IMR-90 (cell line): ENCODE measurements at regions not wholly inside any gene's neighbourhood (a gene's known extent, or its start where the extent isn't known, plus 50 kb on each side); places are given as distances from the start of the nearest gene placed in this dataset.

Experiments used
- ATAC-seq: fragments of 200-7000 bp; cut with Tn5 transposase; 2 replicates; pipeline ENCODE4 v1.9.1; 2020; ENCODE audit warnings: low read depth, mild to moderate bottlenecking, moderate library complexity
- BruUV-seq: library from RNA; stranded (reverse); fragments of 400-500 nt; replicated peaks from 2 replicates; lab custom pipeline; 2021; lab: Mats Ljungman, UMichigan
- CTCF ChIA-PET: fragments of 300-600 bp; formaldehyde crosslinking; extraction: SDS; loops from one replicate; lab custom pipeline; 2021; ENCODE audit warnings: antibody characterized with exemption; lab: Yijun Ruan, JAX
- POLR2A ChIA-PET: fragments of 300-600 bp; sonication (Branson Sonifier 250); formaldehyde crosslinking; loops from one replicate; lab custom pipeline; 2022; ENCODE audit warnings: antibody characterized with exemption; ENCODE audit not compliant: unreplicated experiment; lab: Charles Lee
- DNase-seq: peaks from one replicate; pipeline ENCODE4 v3.0.0; 2013
- H2AFZ ChIP-seq: replicated peaks from 2 replicates; pipeline ENCODE3; 2013; ENCODE audit warnings: low read length, mild to moderate bottlenecking; ENCODE audit not compliant: poor library complexity
- H2AK5ac ChIP-seq: 2 replicates; pipeline ENCODE4 v1.6.1; 2013; ENCODE audit warnings: low read depth, low read length, inconsistent platforms
- H2AK9ac ChIP-seq: replicated peaks from 2 replicates; pipeline ENCODE3; 2013; ENCODE audit warnings: mild to moderate bottlenecking, low read depth, low read length, moderate library complexity; ENCODE audit not compliant: poor library complexity
- H2BK120ac ChIP-seq: 2 replicates; pipeline ENCODE4 v1.6.1; 2013; ENCODE audit warnings: low read depth, low read length, inconsistent platforms
- H2BK15ac ChIP-seq: 3 replicates; pipeline ENCODE4 v1.6.1; 2013; ENCODE audit warnings: low read depth, low read length, inconsistent platforms
- H2BK20ac ChIP-seq: 2 replicates; pipeline ENCODE4 v1.6.1; 2013; ENCODE audit warnings: low read depth, mild to moderate bottlenecking, inconsistent platforms, low read length, moderate library complexity
- H2BK5ac ChIP-seq: 2 replicates; pipeline ENCODE4 v1.6.1; 2013; ENCODE audit warnings: mild to moderate bottlenecking, low read depth, low read length, inconsistent platforms; ENCODE audit not compliant: poor library complexity, severe bottlenecking
- H3K14ac ChIP-seq: replicated peaks from 2 replicates; pipeline ENCODE4 v1.6.1; 2013; ENCODE audit warnings: low read depth, low read length, inconsistent platforms
- H3K18ac ChIP-seq: 2 replicates; pipeline ENCODE4 v1.6.1; 2013; ENCODE audit warnings: low read depth, low read length, control low read depth
- H3K23ac ChIP-seq: 2 replicates; pipeline ENCODE4 v1.6.1; 2013; ENCODE audit warnings: low read depth, low read length, inconsistent platforms
- H3K27ac ChIP-seq: 2 replicates; pipeline ENCODE4 v1.5.1; 2013; ENCODE audit warnings: mild to moderate bottlenecking, control low read depth, low read length; ENCODE audit not compliant: insufficient read depth
- H3K27me3 ChIP-seq: 2 replicates; pipeline ENCODE4 v1.6.1; 2013; ENCODE audit warnings: low read length; ENCODE audit not compliant: control insufficient read depth, insufficient read depth
- H3K36me3 ChIP-seq: 2 replicates; pipeline ENCODE4 v1.6.1; 2013; ENCODE audit warnings: low read length, mixed read lengths; ENCODE audit not compliant: control insufficient read depth, insufficient read depth
- H3K4ac ChIP-seq: 2 replicates; pipeline ENCODE4 v1.6.1; 2013; ENCODE audit warnings: low read depth, low read length, inconsistent platforms
- H3K4me1 ChIP-seq: 2 replicates; pipeline ENCODE4 v1.6.1; 2013; ENCODE audit warnings: low read length, mixed read lengths; ENCODE audit not compliant: control insufficient read depth, insufficient read depth
- H3K4me2 ChIP-seq: 2 replicates; pipeline ENCODE4 v1.6.1; 2013; ENCODE audit warnings: low read depth, mild to moderate bottlenecking, control low read depth, low read length, moderate library complexity
- H3K4me3 ChIP-seq: 2 replicates; pipeline ENCODE4 v1.5.1; 2013; ENCODE audit warnings: low read depth, mild to moderate bottlenecking, control low read depth, low read length, moderate library complexity; ENCODE audit not compliant: insufficient read depth
- H3K56ac ChIP-seq: 2 replicates; pipeline ENCODE4 v1.6.1; 2013; ENCODE audit warnings: low read length, inconsistent platforms; ENCODE audit not compliant: insufficient read depth; ENCODE audit errors: extremely low read depth
- H3K79me1 ChIP-seq, 2 experiments: 2 replicates each; pipeline ENCODE4 v1.6.1; 2013; ENCODE audit warnings: low read length in 2 of 2, inconsistent platforms in 1 of 2, low read depth in 1 of 2
- H3K9ac ChIP-seq: 2 replicates; pipeline ENCODE4 v1.6.1; 2013; ENCODE audit warnings: low read depth, low read length, control low read depth
- H3K9me1 ChIP-seq: 2 replicates; pipeline ENCODE4 v1.6.1; 2013; ENCODE audit warnings: low read length, inconsistent platforms; ENCODE audit not compliant: insufficient read depth
- H3K9me3 ChIP-seq: 2 replicates; pipeline ENCODE4 v1.6.1; 2013; ENCODE audit warnings: low read length; ENCODE audit not compliant: control insufficient read depth, insufficient read depth
- H4K20me1 ChIP-seq: 2 replicates; pipeline ENCODE4 v1.6.1; 2013; ENCODE audit warnings: low read length, inconsistent platforms; ENCODE audit not compliant: insufficient read depth
- H4K5ac ChIP-seq: 2 replicates; pipeline ENCODE4 v1.6.1; 2013; ENCODE audit warnings: mild to moderate bottlenecking, low read depth, low read length, control low read depth
- H4K8ac ChIP-seq, 2 experiments: 2 replicates each; pipeline ENCODE4 v1.6.1; 2013; ENCODE audit warnings: low read depth in 2 of 2, low read length in 2 of 2, control low read depth in 1 of 2, inconsistent platforms in 1 of 2
- H4K91ac ChIP-seq: 2 replicates; pipeline ENCODE4 v1.6.1; 2013; ENCODE audit warnings: low read depth, low read length, inconsistent platforms; ENCODE audit not compliant: insufficient read depth
- CHD1 ChIP-seq: IDR thresholded peaks from 2 replicates; pipeline ENCODE4 v1.6.1; 2012; ENCODE audit warnings: low read depth, low read length, improper control_type of control experiment
- POLR2A ChIP-seq: IDR thresholded peaks from 2 replicates; pipeline ENCODE4 v1.6.1; 2012; ENCODE audit warnings: mild to moderate bottlenecking, low read depth, low read length
- dilution Hi-C: fragments of 300-500 bp; cut with HindIII; formaldehyde crosslinking; loops from one replicate; pipeline ENCODE4 v1.14.3; 2018; ENCODE audit warnings: low sequenced_read_pairs; ENCODE audit not compliant: unreplicated experiment
- in situ Hi-C: fragments of 300-500 bp; cut with MboI; formaldehyde crosslinking; loops from 3 replicates; pipeline ENCODE4 v1.14.3; 2019; ENCODE audit warnings: low sequenced_read_pairs, inconsistent platforms, mixed read lengths
- intact Hi-C: fragments of 100-400 bp; cut with micrococcal nuclease; formaldehyde crosslinking; loops from 2 replicates; pipeline ENCODE4 v1.10.0; 2022

DNA sequence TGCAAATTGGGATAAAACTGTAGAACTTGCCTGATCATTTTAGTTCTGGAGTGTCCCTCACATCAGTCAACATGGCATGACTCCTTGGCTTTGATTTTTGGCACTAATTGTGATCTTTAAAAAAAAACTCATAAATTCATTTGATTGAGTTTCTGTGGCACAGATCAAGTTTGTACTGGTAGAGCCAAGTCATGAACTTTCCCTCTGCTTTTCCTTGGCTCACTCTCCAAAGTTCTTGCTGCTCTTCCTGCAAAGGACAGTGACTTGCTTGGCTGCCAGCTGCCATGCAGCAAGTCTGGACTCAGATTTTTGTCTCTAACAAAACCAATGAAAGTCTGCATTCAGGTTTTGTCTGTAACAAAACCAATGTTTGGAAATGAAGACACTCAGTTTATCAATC is 115.5 kb downstream of the RFX6 start:
- H2AK9ac ChIP-seq: no peak overlapping the region
- no peaks in the 10 kb centered on the region for H3K9me3 ChIP-seq
- H3K79me1 ChIP-seq: no peaks in the 10 kb centered on the region
- H3K4ac ChIP-seq: no peak overlapping the region
- no peak overlapping the region for H3K4me2 ChIP-seq
- no peak overlapping the region for H3K23ac ChIP-seq
- no peak overlapping the region for H4K91ac ChIP-seq
- no peak for DNase-seq
- H3K9me1 ChIP-seq: no peaks in the 10 kb centered on the region
- no peak overlapping the region for H3K56ac ChIP-seq
- in situ Hi-C loops (no loop called here), intact Hi-C loops (no loop called here), dilution Hi-C loops (no loop called here)
- no peak overlapping the region for H2BK15ac ChIP-seq
- no peak overlapping the region for H4K5ac ChIP-seq
- H3K4me3 ChIP-seq: no peak overlapping the region
- H3K4me1 ChIP-seq: no peaks in the 10 kb centered on the region
- H3K27ac ChIP-seq: no peak overlapping the region
- no peak overlapping the region for H2AK5ac ChIP-seq
- H2BK20ac ChIP-seq: no peak overlapping the region
- no peak for ATAC-seq
- H3K18ac ChIP-seq: no peak overlapping the region
- H3K9ac ChIP-seq: no peak overlapping the region
- no TSS peak for BruUV-seq
- POLR2A ChIA-PET: no interaction called here
- no peaks in the 10 kb centered on the region for H3K36me3 ChIP-seq
- no peak overlapping the region for H4K8ac ChIP-seq
- no peak overlapping the region for H2AFZ ChIP-seq
- no peaks in the 10 kb centered on the region for H4K20me1 ChIP-seq
- no peak overlapping the region for H2BK5ac ChIP-seq
- TF ChIP-seq CHD1 (no peak), POLR2A (no peak)
- H2BK120ac ChIP-seq: no peak overlapping the region
- CTCF ChIA-PET: interaction anchor here (0.6 kb wide), 1 partner anchor 55 kb away, joined by 3 read pairs; no protein-coding TSS in a partner anchor
- no peak overlapping the region for H3K14ac ChIP-seq
- H3K27me3 ChIP-seq: no peaks in the 10 kb centered on the region
